ENCODE measurements at regions not wholly inside any gene's neighbourhood (a gene's known extent, or its start where the extent isn't known, plus 50 kb on each side); places are given as distances from the start of the nearest gene placed in this dataset.

- intact Hi-C loops (cut with DNase I; ENCODE audit: low total_unique reads): no loop called here
- WGBS, 5 donors: 74 to 89% (median 81%) methylated on average over 5 of the region's 5 CpGs
Measured at GRCh38 chr7:142606081-142606480, 143.2 kb upstream of the PRSS1 start.

GRCh38 chr7:142604671-142605070, 144.6 kb upstream of the PRSS1 start:
- peaks cover 0 to 6% (median 2%) of the 10 kb centered on the region in 6 donors for H3K4me1 ChIP-seq
- intact Hi-C loops (cut with DNase I; ENCODE audit: low total_unique reads): no loop called here
- DNase-seq: no peak
- no peak for TF ChIP-seq POLR2A (IDR thresholded peaks at IDR 0.05)
- TF ChIP-seq CTCF (IDR thresholded peaks at IDR 0.05 in 8 of 11, conservative IDR thresholded peaks at IDR 0.05 in 3 of 11): no peak
- no peak for TF ChIP-seq POLR2AphosphoS5 (IDR thresholded peaks at IDR 0.05)
- H3K9me3 ChIP-seq: no peaks in the 10 kb centered on the region
- no peak overlapping the region for H3K27ac ChIP-seq
- H3K4me3 ChIP-seq: no peak overlapping the region
- 81 to 94% (median 87%) methylated on average over 3 of the region's 3 CpGs for WGBS, 5 donors
- H3K27me3 ChIP-seq (replicated peaks in 1 of 7): peaks cover 0 to 11% (median 0%) of the 10 kb centered on the region in 7 donors
- H3K36me3 ChIP-seq: no peaks in the 10 kb centered on the region

More at GRCh38 chr7:142606081-142606480, 143.2 kb upstream of the PRSS1 start:
- TF ChIP-seq CTCF (IDR thresholded peaks at IDR 0.05 in 8 of 11, conservative IDR thresholded peaks at IDR 0.05 in 3 of 11): no peak
- no peak for TF ChIP-seq POLR2A (IDR thresholded peaks at IDR 0.05)
- no peak for TF ChIP-seq POLR2AphosphoS5 (IDR thresholded peaks at IDR 0.05)
- H3K9me3 ChIP-seq: no peaks in the 10 kb centered on the region
- H3K27me3 ChIP-seq (replicated peaks in 1 of 7): peaks cover 0 to 11% (median 0%) of the 10 kb centered on the region in 7 donors
- no peaks in the 10 kb centered on the region for H3K36me3 ChIP-seq
- no peak for DNase-seq
- no peak overlapping the region for H3K4me3 ChIP-seq
- H3K27ac ChIP-seq: no peak overlapping the region
- H3K4me1 ChIP-seq: peaks cover 0 to 6% (median 2%) of the 10 kb centered on the region in 6 donors

- Histone ChIP-seq H3K36me3 (no peaks in the 10 kb centered on the region), H3K27ac (no peak overlapping the region), H3K4me1 (peaks cover 0 to 6% (median 2%) of the 10 kb centered on the region in 6 donors), H3K27me3 (replicated peaks in 1 of 7) (peaks cover 0 to 17% (median 0%) of the 10 kb centered on the region in 7 donors), H3K4me3 (no peak overlapping the region), H3K9me3 (no peaks in the 10 kb centered on the region)
- TF ChIP-seq POLR2AphosphoS5 (IDR thresholded peaks at IDR 0.05): no peak
- peak; percentile 27 to 75 (median 63) for TF ChIP-seq CTCF (IDR thresholded peaks at IDR 0.05 in 8 of 11, conservative IDR thresholded peaks at IDR 0.05 in 3 of 11)
- intact Hi-C loops (cut with DNase I; ENCODE audit: low total_unique reads): no loop called here
- DNase-seq: no peak
- 20 to 22% (median 21%) methylated on average over 9 of the region's 9 CpGs for WGBS, 5 donors
Measured at GRCh38 chr7:142603870-142604448, 145.3 kb upstream of the PRSS1 start.

GRCh38 chr7:142602756-142603155, 146.5 kb upstream of the PRSS1 start:
- Histone ChIP-seq H3K4me1 (peaks cover 0 to 6% (median 2%) of the 10 kb centered on the region in 6 donors), H3K27me3 (replicated peaks in 1 of 7) (peaks cover 0 to 28% (median under 1%) of the 10 kb centered on the region in 7 donors), H3K36me3 (no peaks in the 10 kb centered on the region), H3K27ac (no peak overlapping the region), H3K9me3 (no peaks in the 10 kb centered on the region), H3K4me3 (no peak overlapping the region)
- intact Hi-C loops (cut with DNase I; ENCODE audit: low total_unique reads): no loop called here
- no peak for DNase-seq
- TF ChIP-seq POLR2A (IDR thresholded peaks at IDR 0.05) (no peak), CTCF (IDR thresholded peaks at IDR 0.05 in 8 of 11, conservative IDR thresholded peaks at IDR 0.05 in 3 of 11) (no peak), POLR2AphosphoS5 (IDR thresholded peaks at IDR 0.05) (no peak)
- 41 to 56% (median 49%) methylated on average over 8 of the region's 8 CpGs for WGBS, 5 donors

All from spleen (tissue), 11 donors.